ENCODE measurements at regions not wholly inside any gene's neighbourhood (a gene's known extent, or its start where the extent isn't known, plus 50 kb on each side); places are given as distances from the start of the nearest gene placed in this dataset.

DNA sequence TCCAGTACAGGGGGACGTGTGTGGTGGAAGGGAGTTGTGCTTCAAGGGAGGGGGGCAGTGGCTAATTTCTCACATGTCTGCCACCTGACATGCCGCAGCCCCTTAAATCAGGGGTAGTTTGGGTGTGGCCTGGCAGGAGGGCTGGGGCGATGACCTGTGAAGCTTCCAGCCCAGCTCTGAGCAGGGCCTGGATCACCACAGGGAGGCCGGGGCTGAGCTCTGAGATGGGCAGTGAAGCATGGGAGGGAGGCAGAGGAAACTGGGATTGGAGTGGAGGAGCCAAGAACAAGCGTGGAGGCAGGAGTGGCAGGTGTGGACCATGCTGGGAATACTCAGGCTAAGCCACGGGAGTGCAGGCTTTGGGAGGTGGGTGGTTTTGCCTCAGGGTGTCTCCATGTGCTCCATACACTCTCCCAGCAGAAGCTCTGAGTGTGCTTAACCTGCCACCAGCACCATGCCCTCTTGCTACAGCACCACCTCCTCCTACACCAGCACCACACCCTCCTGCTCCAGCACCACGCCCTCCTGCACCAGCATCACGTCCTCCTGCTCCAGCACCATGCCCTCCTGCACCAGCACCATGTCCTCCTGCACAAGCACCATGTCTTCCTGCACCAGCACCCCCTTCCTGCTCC is 99.3 kb upstream of the SHH start:
- TF ChIP-seq, protein P1, sequence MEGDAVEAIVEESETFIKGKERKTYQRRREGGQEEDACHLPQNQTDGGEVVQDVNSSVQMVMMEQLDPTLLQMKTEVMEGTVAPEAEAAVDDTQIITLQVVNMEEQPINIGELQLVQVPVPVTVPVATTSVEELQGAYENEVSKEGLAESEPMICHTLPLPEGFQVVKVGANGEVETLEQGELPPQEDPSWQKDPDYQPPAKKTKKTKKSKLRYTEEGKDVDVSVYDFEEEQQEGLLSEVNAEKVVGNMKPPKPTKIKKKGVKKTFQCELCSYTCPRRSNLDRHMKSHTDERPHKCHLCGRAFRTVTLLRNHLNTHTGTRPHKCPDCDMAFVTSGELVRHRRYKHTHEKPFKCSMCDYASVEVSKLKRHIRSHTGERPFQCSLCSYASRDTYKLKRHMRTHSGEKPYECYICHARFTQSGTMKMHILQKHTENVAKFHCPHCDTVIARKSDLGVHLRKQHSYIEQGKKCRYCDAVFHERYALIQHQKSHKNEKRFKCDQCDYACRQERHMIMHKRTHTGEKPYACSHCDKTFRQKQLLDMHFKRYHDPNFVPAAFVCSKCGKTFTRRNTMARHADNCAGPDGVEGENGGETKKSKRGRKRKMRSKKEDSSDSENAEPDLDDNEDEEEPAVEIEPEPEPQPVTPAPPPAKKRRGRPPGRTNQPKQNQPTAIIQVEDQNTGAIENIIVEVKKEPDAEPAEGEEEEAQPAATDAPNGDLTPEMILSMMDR (IDR thresholded peaks at IDR 0.05), result no peak
- TF ChIP-seq POLR2A (IDR thresholded peaks at IDR 0.05), result no peak
- TF ChIP-seq POLR2AphosphoS5 (IDR thresholded peaks at IDR 0.05), result no peak

Measured in breast epithelium (tissue), 3 donors.